Tibial nerve (tissue), 4 donors: ENCODE measurements at regions not wholly inside any gene's neighbourhood (a gene's known extent, or its start where the extent isn't known, plus 50 kb on each side); places are given as distances from the start of the nearest gene placed in this dataset.

Experiments used
- DNase-seq, 2 donors: peaks; one replicate each; pipeline ENCODE4 v3.0.0-alpha.2; 2019; ENCODE audit warnings: low spot score in 2 of 2
- H3K27ac ChIP-seq, 4 donors: fragments of 200-600 bp; sonication (generic) in 3 of 4; one replicate each; pipeline ENCODE4 v1.5.1; 2017 to 2019; ENCODE audit warnings: mild to moderate bottlenecking in 1 of 4
- H3K27me3 ChIP-seq, 2 donors: fragments of 200-600 bp; sonication (generic) in 1 of 2; one replicate each; pipeline versions ENCODE4 v1.5.1 to v1.6.0; 2017 to 2019
- H3K36me3 ChIP-seq, 3 donors: fragments of 200-600 bp; sonication (generic); one replicate each; pipeline ENCODE4 v1.5.1; 2018 to 2019
- H3K4me1 ChIP-seq, 4 donors: fragments of 200-600 bp; sonication (generic) in 3 of 4; one replicate each; pipeline ENCODE4 v1.5.1; 2017 to 2019
- H3K4me3 ChIP-seq, 4 donors: fragments of 200-600 bp; sonication (generic) in 3 of 4; one replicate each; pipeline ENCODE4 v1.5.1; 2017 to 2019; ENCODE audit warnings: mild to moderate bottlenecking in 1 of 4, moderate library complexity in 1 of 4
- H3K9me3 ChIP-seq, 4 donors: fragments of 200-600 bp; sonication (generic) in 3 of 4; one replicate each; pipeline ENCODE4 v1.5.1; 2017 to 2019
- CTCF ChIP-seq, 5 experiments: fragments of 200-600 bp in 3 of 5; fragments of 450-650 bp in 2 of 5; sonication (generic) in 3 of 5; IDR thresholded peaks; one replicate each; pipeline ENCODE4 v1.5.1; 2016 to 2019; ENCODE audit warnings: antibody characterized with exemption in 5 of 5, mild to moderate bottlenecking in 3 of 5, moderate library complexity in 2 of 5
- EP300 ChIP-seq, 2 donors: sonication (generic); formaldehyde crosslinking; IDR thresholded peaks; one replicate each; pipeline ENCODE4 v1.6.1; 2017; ENCODE audit warnings: antibody characterized with exemption in 2 of 2, mild to moderate bottlenecking in 1 of 2
- POLR2A ChIP-seq, 2 donors: fragments of 450-650 bp; IDR thresholded peaks; one replicate each; pipeline ENCODE4 v1.6.1; 2017; ENCODE audit warnings: antibody characterized with exemption in 2 of 2, mild to moderate bottlenecking in 2 of 2, moderate library complexity in 2 of 2
- WGBS, 2 donors: methylation state at CpG; one replicate each; pipeline ENCODE4 v1.1.5; 2018; 5-methylcytosine and 5-hydroxymethylcytosine counted together

DNA sequence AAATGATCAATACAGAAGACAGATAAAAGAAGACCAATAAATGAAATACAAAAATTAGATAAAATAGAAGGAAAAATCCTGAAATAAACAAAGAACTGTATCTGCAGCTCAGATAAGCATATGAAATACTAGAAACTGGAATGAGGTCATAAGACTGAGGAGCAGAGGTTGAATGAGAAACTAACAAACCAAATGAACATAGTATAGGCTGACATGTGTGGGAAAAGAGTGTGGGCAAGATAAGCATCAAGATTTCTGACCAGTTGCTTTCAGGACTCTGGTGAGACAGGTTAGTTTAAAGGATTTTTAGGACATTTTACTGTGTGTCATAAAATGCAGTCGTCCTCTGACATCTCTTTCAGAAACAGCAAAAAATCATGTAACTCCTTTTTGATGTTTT is 2073.2 kb upstream of the TENM3 start:
- Histone ChIP-seq H3K27me3 (no peaks in the 10 kb centered on the region), H3K27ac (no peak overlapping the region), H3K4me1 (no peaks in the 10 kb centered on the region), H3K36me3 (no peaks in the 10 kb centered on the region), H3K4me3 (no peak overlapping the region), H3K9me3 (no peaks in the 10 kb centered on the region)
- no peak for TF ChIP-seq CTCF (IDR thresholded peaks at IDR 0.05)
- no peak for TF ChIP-seq POLR2A (IDR thresholded peaks at IDR 0.05)
- no peak for TF ChIP-seq EP300 (IDR thresholded peaks at IDR 0.05)
- DNase-seq: no peak
- WGBS, 2 donors: 63 to 72% methylated on average over 1 of the region's 1 CpG

DNA sequence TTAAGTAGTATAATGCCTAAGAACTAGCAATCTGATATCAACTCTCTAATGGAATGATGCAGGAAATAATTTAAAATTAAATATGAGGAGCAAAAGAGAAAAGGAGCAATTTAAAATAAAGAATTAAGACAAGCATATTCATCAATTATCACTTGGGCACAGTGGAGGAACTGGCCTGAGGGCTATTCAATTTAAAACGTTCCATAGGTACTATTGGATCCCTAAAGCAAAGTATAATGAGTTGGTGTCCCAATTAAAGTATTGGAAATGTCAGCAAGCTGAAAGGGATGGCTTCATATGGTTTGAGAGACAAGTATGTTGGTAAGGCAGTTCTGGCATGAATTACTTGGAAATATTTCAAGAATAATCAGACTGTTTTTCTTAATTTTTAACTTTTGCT is 2064.1 kb upstream of the TENM3 start:
- Histone ChIP-seq H3K4me3 (no peak overlapping the region), H3K4me1 (no peaks in the 10 kb centered on the region), H3K27me3 (no peaks in the 10 kb centered on the region), H3K36me3 (no peaks in the 10 kb centered on the region), H3K9me3 (no peaks in the 10 kb centered on the region), H3K27ac (no peak overlapping the region)
- no peak for TF ChIP-seq CTCF (IDR thresholded peaks at IDR 0.05)
- no peak for TF ChIP-seq EP300 (IDR thresholded peaks at IDR 0.05)
- no peak for TF ChIP-seq POLR2A (IDR thresholded peaks at IDR 0.05)
- no peak for DNase-seq
- 30 to 39% methylated on average over 1 of the region's 1 CpG for WGBS, 2 donors

DNA sequence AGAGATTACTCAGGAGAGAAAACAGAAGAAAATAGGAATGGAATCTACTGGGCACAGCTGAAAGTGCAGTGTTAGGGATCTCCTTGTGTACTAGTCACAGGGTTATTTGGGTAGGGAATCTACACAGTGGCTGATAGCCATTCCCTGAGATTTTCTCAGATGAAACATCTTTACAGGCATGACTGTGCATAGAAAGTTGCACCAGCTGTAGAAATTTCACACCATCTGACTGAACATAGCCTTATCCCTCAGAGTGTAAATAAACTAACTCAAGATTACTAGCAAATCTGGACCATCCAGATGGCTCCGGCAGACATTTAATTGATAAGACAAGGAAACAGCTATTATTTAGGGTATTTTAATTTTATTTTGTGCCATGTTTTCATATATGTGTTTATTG is 2053.5 kb upstream of the TENM3 start:
- no peak for TF ChIP-seq EP300 (IDR thresholded peaks at IDR 0.05)
- TF ChIP-seq CTCF (IDR thresholded peaks at IDR 0.05): no peak
- 77% methylated on average over 1 of the region's 1 CpG for WGBS, 2 donors
- H3K36me3 ChIP-seq: no peaks in the 10 kb centered on the region

GRCh38 chr4:180190382-180190781 is 2052.8 kb upstream of the TENM3 start:
- Histone ChIP-seq H3K9me3 (no peaks in the 10 kb centered on the region), H3K4me3 (no peak overlapping the region), H3K36me3 (no peaks in the 10 kb centered on the region), H3K27me3 (no peaks in the 10 kb centered on the region), H3K4me1 (no peaks in the 10 kb centered on the region), H3K27ac (no peak overlapping the region)
- no peak for DNase-seq
- TF ChIP-seq EP300 (IDR thresholded peaks at IDR 0.05) (no peak), POLR2A (IDR thresholded peaks at IDR 0.05) (no peak), CTCF (IDR thresholded peaks at IDR 0.05) (no peak)
- WGBS, 2 donors: 15 to 16% methylated on average over 2 of the region's 2 CpGs

More for the DNA sequence above, 2053.5 kb upstream of the TENM3 start:
- H3K27ac ChIP-seq: no peak overlapping the region
- H3K27me3 ChIP-seq: no peaks in the 10 kb centered on the region
- no peaks in the 10 kb centered on the region for H3K4me1 ChIP-seq
- DNase-seq: no peak
- no peaks in the 10 kb centered on the region for H3K9me3 ChIP-seq
- no peak overlapping the region for H3K4me3 ChIP-seq

DNA sequence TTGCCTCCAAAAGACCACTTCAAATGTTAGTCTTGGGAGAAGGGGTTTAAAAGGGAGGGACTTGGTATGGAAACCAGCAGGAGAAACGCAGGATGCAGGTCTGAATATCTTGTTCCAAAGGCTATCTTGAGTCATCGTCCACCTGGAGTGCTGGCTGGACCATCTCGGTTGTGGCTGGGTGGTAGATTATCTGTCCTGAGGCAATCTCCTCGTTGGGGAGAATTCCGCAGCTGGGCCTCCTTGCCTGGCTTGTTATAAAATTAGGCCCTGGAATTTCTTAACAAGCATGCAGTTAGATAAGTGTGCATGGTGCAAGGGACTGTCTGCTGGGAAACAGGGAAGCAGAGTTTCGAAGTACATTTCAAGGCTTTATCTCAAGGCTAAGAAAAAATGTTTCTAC is 2045.7 kb upstream of the TENM3 start:
- no peak overlapping the region for H3K4me3 ChIP-seq
- WGBS, 2 donors: 51 to 56% methylated on average over 6 of the region's 6 CpGs
- DNase-seq: no peak

More for the DNA sequence above, 2045.7 kb upstream of the TENM3 start:
- no peaks in the 10 kb centered on the region for H3K9me3 ChIP-seq
- no peaks in the 10 kb centered on the region for H3K4me1 ChIP-seq
- no peaks in the 10 kb centered on the region for H3K27me3 ChIP-seq
- no peak overlapping the region for H3K27ac ChIP-seq
- H3K36me3 ChIP-seq: no peaks in the 10 kb centered on the region
- TF ChIP-seq CTCF (IDR thresholded peaks at IDR 0.05) (no peak), POLR2A (IDR thresholded peaks at IDR 0.05) (no peak), EP300 (IDR thresholded peaks at IDR 0.05) (no peak)
